Smooth muscle cell (in vitro differentiated cells): ENCODE measurements at regions not wholly inside any gene's neighbourhood (a gene's known extent, or its start where the extent isn't known, plus 50 kb on each side); places are given as distances from the start of the nearest gene placed in this dataset.

Source experiments
- DNase-seq: peaks from one replicate; lab custom pipeline; 2025; ENCODE audit not compliant: unreplicated experiment; lab: John Stamatoyannopoulos, UW
- H2AFZ ChIP-seq: fragments of 200-600 bp; sonication (generic); 2 replicates; pipeline ENCODE4 v1.6.0; 2016; ENCODE audit warnings: antibody characterized with exemption, low read depth, mild to moderate bottlenecking
- H3F3A ChIP-seq: fragments of 200-600 bp; sonication (generic); 2 replicates; pipeline ENCODE4 v1.6.0; 2017; ENCODE audit warnings: antibody characterized with exemption, low read depth
- H3K27ac ChIP-seq: fragments of 200-600 bp; sonication (generic); 2 replicates; pipeline ENCODE4 v1.5.1; 2016; ENCODE audit warnings: low read depth, mild to moderate bottlenecking
- H3K27me3 ChIP-seq: fragments of 200-600 bp; sonication (generic); 2 replicates; pipeline ENCODE4 v1.6.1; 2016; ENCODE audit warnings: low read depth, mild to moderate bottlenecking
- H3K36me3 ChIP-seq: fragments of 200-600 bp; sonication (generic); 2 replicates; pipeline ENCODE4 v1.5.1; 2016; ENCODE audit warnings: low read depth
- H3K4me1 ChIP-seq: fragments of 200-600 bp; sonication (generic); 2 replicates; pipeline ENCODE4 v1.5.1; 2016; ENCODE audit warnings: low read depth
- H3K4me2 ChIP-seq: fragments of 200-600 bp; sonication (generic); 2 replicates; pipeline ENCODE4 v1.6.0; 2016; ENCODE audit warnings: mild to moderate bottlenecking
- H3K4me3 ChIP-seq: fragments of 200-600 bp; sonication (generic); 2 replicates; pipeline ENCODE4 v1.5.1; 2016; ENCODE audit warnings: mild to moderate bottlenecking
- H3K79me2 ChIP-seq: fragments of 200-600 bp; sonication (generic); 2 replicates; pipeline ENCODE4 v1.6.0; 2016; ENCODE audit warnings: low read depth, mild to moderate bottlenecking
- H3K9ac ChIP-seq: fragments of 200-600 bp; sonication (generic); 2 replicates; pipeline ENCODE4 v1.6.0; 2016; ENCODE audit warnings: low read depth
- H3K9me3 ChIP-seq: fragments of 200-600 bp; sonication (generic); replicated peaks from 2 replicates; pipeline ENCODE4 v1.5.1; 2016; ENCODE audit warnings: low read depth
- H4K20me1 ChIP-seq: fragments of 200-600 bp; sonication (generic); 2 replicates; pipeline ENCODE4 v1.6.0; 2016; ENCODE audit warnings: low read depth
- WGBS: methylation state at CpG from one replicate; pipeline ENCODE4 v1.1.7; 2016; ENCODE audit warnings: low lambda C conversion rate; 5-methylcytosine and 5-hydroxymethylcytosine counted together
- TF ChIP-seq, protein P1 (sequence below): fragments of 200-600 bp; sonication (generic); IDR thresholded peaks from 2 replicates; pipeline ENCODE4 v1.5.1; 2017; ENCODE audit warnings: borderline replicate concordance, mild to moderate bottlenecking, antibody characterized with exemption; ENCODE audit not compliant: insufficient read depth, poor library complexity, severe bottlenecking

DNA sequence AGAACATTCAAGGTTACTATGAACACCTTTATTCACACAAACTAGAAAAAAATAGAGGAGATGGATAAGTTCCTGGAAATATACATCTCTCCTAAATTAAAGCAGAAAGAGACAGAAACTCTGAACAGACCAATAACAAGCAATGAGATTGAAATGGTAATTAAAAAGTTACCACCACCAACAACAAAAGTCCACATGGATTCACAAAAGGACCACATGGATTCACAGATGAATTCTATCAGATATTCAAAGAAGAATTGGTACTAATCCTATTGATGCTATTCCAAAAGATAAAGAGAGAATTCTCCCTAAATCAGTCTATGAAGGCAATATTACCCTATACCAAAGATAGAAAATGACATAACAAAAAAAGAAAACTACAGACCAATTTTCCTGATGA is 518.9 kb downstream of the PRDM9 start:
- H2AFZ ChIP-seq: no peak overlapping the region

DNA sequence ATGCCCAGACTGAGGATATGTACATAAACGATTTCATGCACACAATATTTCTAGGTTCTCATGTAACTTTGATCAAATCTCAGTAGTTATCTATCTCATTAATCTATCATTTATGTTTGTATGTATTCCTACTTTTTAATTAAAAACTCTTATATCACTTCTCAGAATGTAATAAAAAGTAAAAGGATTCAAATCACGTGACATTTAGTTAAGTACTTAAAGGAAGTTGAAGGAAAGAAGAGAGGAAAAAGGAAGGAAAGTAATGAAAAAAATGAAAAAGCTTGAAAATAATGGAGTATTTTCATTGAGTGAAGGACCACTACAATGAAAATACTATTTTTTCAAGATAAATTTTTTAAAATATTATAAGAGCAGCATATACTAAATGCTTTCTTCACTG is 535.3 kb downstream of the PRDM9 start:
- TF ChIP-seq, protein P1, sequence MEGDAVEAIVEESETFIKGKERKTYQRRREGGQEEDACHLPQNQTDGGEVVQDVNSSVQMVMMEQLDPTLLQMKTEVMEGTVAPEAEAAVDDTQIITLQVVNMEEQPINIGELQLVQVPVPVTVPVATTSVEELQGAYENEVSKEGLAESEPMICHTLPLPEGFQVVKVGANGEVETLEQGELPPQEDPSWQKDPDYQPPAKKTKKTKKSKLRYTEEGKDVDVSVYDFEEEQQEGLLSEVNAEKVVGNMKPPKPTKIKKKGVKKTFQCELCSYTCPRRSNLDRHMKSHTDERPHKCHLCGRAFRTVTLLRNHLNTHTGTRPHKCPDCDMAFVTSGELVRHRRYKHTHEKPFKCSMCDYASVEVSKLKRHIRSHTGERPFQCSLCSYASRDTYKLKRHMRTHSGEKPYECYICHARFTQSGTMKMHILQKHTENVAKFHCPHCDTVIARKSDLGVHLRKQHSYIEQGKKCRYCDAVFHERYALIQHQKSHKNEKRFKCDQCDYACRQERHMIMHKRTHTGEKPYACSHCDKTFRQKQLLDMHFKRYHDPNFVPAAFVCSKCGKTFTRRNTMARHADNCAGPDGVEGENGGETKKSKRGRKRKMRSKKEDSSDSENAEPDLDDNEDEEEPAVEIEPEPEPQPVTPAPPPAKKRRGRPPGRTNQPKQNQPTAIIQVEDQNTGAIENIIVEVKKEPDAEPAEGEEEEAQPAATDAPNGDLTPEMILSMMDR: no peak
- Histone ChIP-seq H3K4me1 (no peaks in the 10 kb centered on the region), H3K9ac (no peak overlapping the region), H3K79me2 (no peaks in the 10 kb centered on the region), H3K9me3 (no peaks in the 10 kb centered on the region), H3K4me2 (no peak overlapping the region), H3K27me3 (no peaks in the 10 kb centered on the region), H3K4me3 (no peak overlapping the region), H3K36me3 (no peaks in the 10 kb centered on the region), H2AFZ (no peak overlapping the region), H4K20me1 (no peaks in the 10 kb centered on the region), H3K27ac (no peak overlapping the region), H3F3A (no peaks in the 10 kb centered on the region)
- 88% methylated on average over 2 of the region's 2 CpGs for WGBS
- no peak for DNase-seq

More for the DNA sequence above, 518.9 kb downstream of the PRDM9 start:
- Histone ChIP-seq H3K4me2 (no peak overlapping the region), H4K20me1 (no peaks in the 10 kb centered on the region), H3K36me3 (no peaks in the 10 kb centered on the region), H3K4me3 (no peak overlapping the region), H3F3A (no peaks in the 10 kb centered on the region), H3K27me3 (no peaks in the 10 kb centered on the region), H3K27ac (no peak overlapping the region), H3K9me3 (no peaks in the 10 kb centered on the region), H3K79me2 (no peaks in the 10 kb centered on the region), H3K9ac (no peak overlapping the region), H3K4me1 (no peaks in the 10 kb centered on the region)
- TF ChIP-seq, protein P1: no peak
- no peak for DNase-seq

DNA sequence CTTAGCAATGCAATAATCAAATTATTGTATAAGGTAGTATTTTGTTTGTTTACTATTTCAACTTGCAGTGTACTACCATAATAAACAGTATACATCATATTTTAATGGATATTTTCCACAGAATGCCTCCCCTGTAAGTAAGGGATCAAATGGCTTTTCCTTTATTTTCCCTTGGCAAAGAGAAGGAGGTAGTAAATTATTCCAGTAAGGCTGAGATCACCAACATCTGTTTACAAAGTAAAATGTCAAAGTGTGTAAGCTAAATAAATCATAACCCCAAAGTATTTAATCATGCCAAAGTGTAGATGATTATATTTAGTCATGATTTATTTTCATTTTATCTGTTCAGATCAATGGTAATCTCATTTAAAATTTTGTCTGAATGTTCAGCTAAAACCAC is 537.6 kb downstream of the PRDM9 start:
- TF ChIP-seq, protein P1: no peak

DNA sequence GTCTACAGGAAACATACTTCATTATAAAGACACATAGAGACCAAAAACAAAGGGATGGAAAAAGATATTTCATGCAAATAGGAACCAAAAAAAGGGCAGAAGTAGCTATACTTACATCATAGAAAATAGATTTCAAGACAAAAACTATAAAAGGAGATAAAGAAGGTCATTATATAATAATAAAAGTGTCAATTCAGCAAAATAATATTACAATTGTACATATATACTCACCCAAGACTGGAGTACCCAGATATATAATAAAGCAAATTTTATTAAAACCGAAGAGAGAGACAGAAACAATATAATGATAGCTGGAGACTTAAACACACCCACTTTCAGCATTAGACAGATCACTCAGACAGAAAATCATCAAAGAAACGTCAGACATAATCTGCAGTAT is 546.3 kb downstream of the PRDM9 start:
- Histone ChIP-seq H3K79me2 (no peaks in the 10 kb centered on the region), H3F3A (no peaks in the 10 kb centered on the region), H3K4me1 (no peaks in the 10 kb centered on the region), H3K9ac (no peak overlapping the region), H4K20me1 (no peaks in the 10 kb centered on the region), H3K36me3 (no peaks in the 10 kb centered on the region), H3K4me3 (no peak overlapping the region), H2AFZ (no peak overlapping the region), H3K4me2 (no peak overlapping the region), H3K27ac (no peak overlapping the region), H3K9me3 (no peaks in the 10 kb centered on the region), H3K27me3 (no peaks in the 10 kb centered on the region)
- no peak for DNase-seq
- WGBS: 89% methylated on average over 2 of the region's 2 CpGs
- TF ChIP-seq, protein P1: no peak

More for the DNA sequence above, 537.6 kb downstream of the PRDM9 start:
- Histone ChIP-seq H3K27me3 (no peaks in the 10 kb centered on the region), H3K4me3 (no peak overlapping the region), H3K9ac (no peak overlapping the region), H3F3A (no peaks in the 10 kb centered on the region), H3K36me3 (no peaks in the 10 kb centered on the region), H3K27ac (no peak overlapping the region), H3K4me1 (no peaks in the 10 kb centered on the region), H3K9me3 (no peaks in the 10 kb centered on the region), H3K79me2 (no peaks in the 10 kb centered on the region), H3K4me2 (no peak overlapping the region), H4K20me1 (no peaks in the 10 kb centered on the region), H2AFZ (no peak overlapping the region)
- DNase-seq: no peak
